HFFc6 (cell line): ENCODE measurements at regions not wholly inside any gene's neighbourhood (a gene's known extent, or its start where the extent isn't known, plus 50 kb on each side); places are given as distances from the start of the nearest gene placed in this dataset.

Experiments used
- DNase-seq: peaks from one replicate; pipeline ENCODE4 v3.0.0-alpha.2; 2018
- H3K27ac Mint-ChIP-seq: 2 replicates; pipeline ENCODE4 v1.8.0; 2020; ENCODE audit warnings: mild to moderate bottlenecking, mixed read lengths
- H3K27me3 Mint-ChIP-seq: 2 replicates; pipeline ENCODE4 v1.8.0; 2021; ENCODE audit warnings: mild to moderate bottlenecking, moderate library complexity, mixed read lengths; ENCODE audit not compliant: insufficient read depth
- H3K36me3 Mint-ChIP-seq: 2 replicates; pipeline ENCODE4 v1.8.0; 2021; ENCODE audit warnings: low read depth, mixed read lengths
- H3K4me1 Mint-ChIP-seq: 2 replicates; pipeline ENCODE4 v1.8.0; 2020; ENCODE audit warnings: low read depth, mixed read lengths
- H3K4me3 Mint-ChIP-seq: 2 replicates; pipeline ENCODE4 v1.8.0; 2020; ENCODE audit warnings: mild to moderate bottlenecking, moderate library complexity, mixed read lengths
- H3K9me3 Mint-ChIP-seq: 2 replicates; pipeline ENCODE4 v1.8.0; 2020; ENCODE audit warnings: mild to moderate bottlenecking, mixed read lengths
- TF ChIP-seq, protein P1 (sequence below): fragments of 200-600 bp; sonication (generic); IDR thresholded peaks from 2 replicates; pipeline ENCODE4 v1.5.0; 2021; ENCODE audit warnings: antibody characterized with exemption, mild to moderate bottlenecking

- TF ChIP-seq, protein P1, sequence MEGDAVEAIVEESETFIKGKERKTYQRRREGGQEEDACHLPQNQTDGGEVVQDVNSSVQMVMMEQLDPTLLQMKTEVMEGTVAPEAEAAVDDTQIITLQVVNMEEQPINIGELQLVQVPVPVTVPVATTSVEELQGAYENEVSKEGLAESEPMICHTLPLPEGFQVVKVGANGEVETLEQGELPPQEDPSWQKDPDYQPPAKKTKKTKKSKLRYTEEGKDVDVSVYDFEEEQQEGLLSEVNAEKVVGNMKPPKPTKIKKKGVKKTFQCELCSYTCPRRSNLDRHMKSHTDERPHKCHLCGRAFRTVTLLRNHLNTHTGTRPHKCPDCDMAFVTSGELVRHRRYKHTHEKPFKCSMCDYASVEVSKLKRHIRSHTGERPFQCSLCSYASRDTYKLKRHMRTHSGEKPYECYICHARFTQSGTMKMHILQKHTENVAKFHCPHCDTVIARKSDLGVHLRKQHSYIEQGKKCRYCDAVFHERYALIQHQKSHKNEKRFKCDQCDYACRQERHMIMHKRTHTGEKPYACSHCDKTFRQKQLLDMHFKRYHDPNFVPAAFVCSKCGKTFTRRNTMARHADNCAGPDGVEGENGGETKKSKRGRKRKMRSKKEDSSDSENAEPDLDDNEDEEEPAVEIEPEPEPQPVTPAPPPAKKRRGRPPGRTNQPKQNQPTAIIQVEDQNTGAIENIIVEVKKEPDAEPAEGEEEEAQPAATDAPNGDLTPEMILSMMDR: no peak
- Mint-ChIP-seq H3K27me3 (peaks cover 7% of the 10 kb centered on the region), H3K4me1 (no peaks in the 10 kb centered on the region), H3K27ac (no peak overlapping the region), H3K36me3 (no peaks in the 10 kb centered on the region), H3K9me3 (peaks cover 7% of the 10 kb centered on the region), H3K4me3 (no peak overlapping the region)
- DNase-seq: no peak
These were observed 364.0 kb downstream of the NPIPA8 start for GRCh38 chr16:17972460-17972943.

GRCh38 chr16:17970816-17971331, 365.7 kb downstream of the NPIPA8 start:
- Mint-ChIP-seq H3K36me3 (no peaks in the 10 kb centered on the region), H3K27me3 (peaks cover 7% of the 10 kb centered on the region; the same call in 1 of the 2 replicates), H3K4me1 (no peaks in the 10 kb centered on the region), H3K4me3 (no peak overlapping the region), H3K27ac (no peak overlapping the region), H3K9me3 (peaks cover 4% of the 10 kb centered on the region)
- TF ChIP-seq, protein P1: peak; percentile 15; the same call in 1 of the 2 replicates
- no peak for DNase-seq

DNA sequence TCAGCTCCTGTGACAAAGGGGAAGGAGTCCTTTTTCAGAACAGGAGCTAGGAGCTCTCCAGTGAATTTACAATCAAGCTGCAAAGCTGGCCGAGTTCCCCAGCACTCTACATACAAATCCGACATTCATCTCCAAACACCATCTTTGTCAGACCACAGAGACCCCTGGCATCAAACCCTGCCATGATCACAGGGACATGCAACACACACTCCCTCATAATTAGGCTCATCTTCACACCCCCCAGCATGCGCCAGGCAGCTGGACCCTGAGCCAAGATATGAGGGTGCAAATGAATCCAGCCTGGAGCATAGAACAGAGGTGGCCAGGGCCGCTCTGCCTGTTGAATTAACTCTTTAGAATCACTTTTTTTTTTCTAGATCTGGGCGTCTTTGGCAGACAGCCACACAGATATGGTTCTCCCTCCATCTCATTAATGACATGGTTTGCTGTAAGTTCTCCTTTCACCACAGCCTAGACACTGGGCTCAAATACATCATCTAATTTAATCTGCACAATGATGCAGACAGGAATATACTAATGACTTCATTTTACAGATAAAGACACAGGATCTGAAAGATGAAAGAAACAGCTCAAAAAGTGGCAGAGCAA, 366.3 kb downstream of the NPIPA8 start:
- TF ChIP-seq, protein P1: no peak
- H3K4me1 Mint-ChIP-seq: no peaks in the 10 kb centered on the region
- peaks cover 4% of the 10 kb centered on the region for H3K9me3 Mint-ChIP-seq
- no peaks in the 10 kb centered on the region for H3K36me3 Mint-ChIP-seq
- H3K4me3 Mint-ChIP-seq: no peak overlapping the region
- peaks cover 5% of the 10 kb centered on the region; the same call in 1 of the 2 replicates for H3K27me3 Mint-ChIP-seq
- DNase-seq: no peak
- H3K27ac Mint-ChIP-seq: no peak overlapping the region

GRCh38 chr16:17965133-17965900, 371.2 kb downstream of the NPIPA8 start:
- no peak for DNase-seq
- TF ChIP-seq, protein P1: no peak
- H3K9me3 Mint-ChIP-seq: peaks cover 16% of the 10 kb centered on the region
- H3K36me3 Mint-ChIP-seq: no peaks in the 10 kb centered on the region
- H3K27me3 Mint-ChIP-seq: peaks cover 9% of the 10 kb centered on the region
- no peak overlapping the region for H3K4me3 Mint-ChIP-seq
- H3K27ac Mint-ChIP-seq: no peak overlapping the region
- H3K4me1 Mint-ChIP-seq: no peaks in the 10 kb centered on the region

- Mint-ChIP-seq H3K27me3 (peaks cover 5% of the 10 kb centered on the region), H3K4me1 (no peaks in the 10 kb centered on the region), H3K9me3 (peaks cover 16% of the 10 kb centered on the region), H3K36me3 (no peaks in the 10 kb centered on the region), H3K27ac (no peak overlapping the region), H3K4me3 (no peak overlapping the region)
- TF ChIP-seq, protein P1: no peak
- no peak for DNase-seq
These were observed 372.3 kb downstream of the NPIPA8 start for GRCh38 chr16:17964196-17964595.
